Skin epidermis (tissue), 12 donors: ENCODE measurements at regions not wholly inside any gene's neighbourhood (a gene's known extent, or its start where the extent isn't known, plus 50 kb on each side); places are given as distances from the start of the nearest gene placed in this dataset.
"Not testable (repeated sequence)": the region's sequence is repeated elsewhere in the genome, so short reads cannot be mapped to it uniquely, and the experiment has no call there.

Experiments
- H3K27ac ChIP-seq, 21 experiments: fragments of 200-600 bp; sonication (generic) in 11 of 21; one replicate each; pipeline ENCODE4 v1.5.0; 2020; ENCODE audit warnings: mild to moderate bottlenecking in 3 of 21, inconsistent platforms in 2 of 21, moderate library complexity in 2 of 21
- H3K4me3 ChIP-seq, 7 experiments: fragments of 200-600 bp; sonication (generic) in 2 of 7; one replicate each; pipeline ENCODE4 v1.5.0; 2020; ENCODE audit warnings: inconsistent platforms in 2 of 7, mild to moderate bottlenecking in 2 of 7, moderate library complexity in 1 of 7

DNA sequence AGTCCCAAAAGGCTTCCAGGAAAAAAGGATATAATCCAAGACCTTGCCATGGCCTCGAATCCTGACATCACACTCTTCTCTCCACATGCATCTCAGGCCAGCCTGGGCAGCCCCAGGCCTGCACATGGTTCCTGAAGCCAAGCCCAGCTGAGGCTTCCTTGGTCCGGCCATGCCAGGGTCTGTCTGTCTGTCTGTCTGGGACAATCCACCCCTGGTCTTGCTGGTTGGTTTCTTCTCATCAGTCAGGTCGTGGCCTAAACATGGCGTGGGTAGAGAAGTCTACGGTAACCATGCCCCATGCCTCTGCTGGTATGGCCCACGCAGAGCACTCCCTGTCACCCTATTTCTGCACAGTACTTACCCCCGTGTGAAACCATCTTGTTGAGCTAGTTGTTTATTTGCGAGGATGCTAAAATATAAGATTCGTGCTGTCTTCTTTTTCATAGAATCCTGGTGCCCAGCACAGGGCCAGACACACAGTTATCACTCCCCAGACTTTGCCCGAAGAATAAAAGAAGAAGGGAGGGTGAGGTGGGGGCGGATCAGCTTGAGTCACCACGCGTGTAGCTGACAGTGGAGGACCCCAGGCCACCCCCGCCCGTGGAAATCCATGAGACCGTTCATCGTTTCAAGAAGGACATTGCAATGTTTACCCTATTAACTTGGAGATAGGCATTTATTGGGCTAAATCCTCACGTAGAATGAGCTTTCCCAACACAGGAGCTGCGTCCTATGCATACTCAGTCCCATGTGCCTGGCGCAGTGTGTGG, 107.2 kb downstream of the RNASET2 start:
- H3K27ac ChIP-seq: no peak overlapping the region
- H3K4me3 ChIP-seq: no peak overlapping the region

DNA sequence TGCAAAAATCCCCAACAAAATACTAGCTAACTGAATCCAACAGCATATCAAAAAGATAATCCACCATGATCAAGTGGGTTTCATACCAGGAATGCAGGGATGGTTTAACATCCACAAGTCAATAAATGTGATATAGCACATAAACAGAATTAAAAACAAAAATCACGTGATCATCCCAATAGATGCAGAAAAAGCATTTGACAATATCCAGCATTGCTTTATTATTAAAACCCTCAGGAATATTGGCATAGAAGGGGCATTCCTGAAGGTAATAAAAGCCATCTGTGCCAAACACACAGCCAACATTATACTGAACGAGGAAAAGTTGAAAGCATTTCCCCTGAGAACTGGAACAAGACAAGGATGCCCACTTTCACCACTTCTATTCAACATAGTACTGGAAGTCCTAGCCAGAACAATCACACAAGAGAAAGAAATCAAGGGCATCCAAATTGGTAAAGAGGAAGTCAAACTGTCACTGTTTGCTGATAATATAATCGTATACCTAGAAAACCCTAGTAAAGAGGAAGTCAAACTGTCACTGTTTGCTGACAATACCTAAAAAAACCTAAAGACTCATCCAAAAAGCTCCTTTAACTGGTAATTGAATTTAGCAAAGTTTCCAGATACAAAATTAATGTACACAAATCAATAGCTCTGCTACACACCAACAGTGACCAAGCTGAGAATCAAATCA, 109.8 kb downstream of the RNASET2 start:
- not testable (repeated sequence) for H3K27ac ChIP-seq, H3K4me3 ChIP-seq

DNA sequence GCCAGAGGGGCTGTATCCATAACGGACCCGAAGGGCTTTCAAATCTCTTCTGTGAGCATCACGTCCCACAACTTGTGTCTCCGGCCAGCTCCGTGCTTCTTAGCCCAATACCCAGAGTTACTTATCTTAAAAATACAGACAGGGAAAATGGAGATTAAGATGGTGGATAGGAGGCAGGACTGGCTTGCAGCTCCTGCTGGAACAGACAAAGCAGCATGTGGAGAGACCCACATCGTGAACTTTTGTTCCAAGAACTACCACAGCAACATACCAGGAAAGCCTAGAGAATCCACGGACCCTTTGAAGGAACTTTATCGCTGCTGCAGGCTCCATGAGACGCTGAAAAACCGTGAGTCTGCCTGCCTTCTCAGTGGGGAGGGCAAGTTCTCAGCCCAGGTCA, 113.7 kb downstream of the RNASET2 start:
- no peak overlapping the region for H3K27ac ChIP-seq
- no peak overlapping the region for H3K4me3 ChIP-seq

DNA sequence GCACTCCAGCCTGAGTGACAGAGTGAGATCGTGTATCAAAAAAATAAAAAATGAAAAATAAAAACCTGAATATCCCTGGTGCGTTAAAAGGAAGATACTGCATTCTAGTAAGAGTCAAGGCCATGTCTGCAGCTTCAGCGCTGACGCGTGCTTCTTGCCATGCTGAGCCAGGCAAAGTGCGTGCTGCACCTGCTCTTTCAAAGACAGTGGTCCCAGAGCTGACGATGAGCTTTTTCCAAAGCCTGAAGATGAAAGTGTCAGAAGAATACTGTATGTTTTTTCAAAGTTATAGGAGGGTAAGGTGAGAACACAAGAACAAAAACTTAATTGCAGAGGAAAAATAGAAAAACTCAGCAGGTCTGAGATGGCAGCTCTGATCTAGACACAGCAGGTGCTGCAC, 115.1 kb downstream of the RNASET2 start:
- no peak overlapping the region for H3K27ac ChIP-seq
- H3K4me3 ChIP-seq: no peak overlapping the region

DNA sequence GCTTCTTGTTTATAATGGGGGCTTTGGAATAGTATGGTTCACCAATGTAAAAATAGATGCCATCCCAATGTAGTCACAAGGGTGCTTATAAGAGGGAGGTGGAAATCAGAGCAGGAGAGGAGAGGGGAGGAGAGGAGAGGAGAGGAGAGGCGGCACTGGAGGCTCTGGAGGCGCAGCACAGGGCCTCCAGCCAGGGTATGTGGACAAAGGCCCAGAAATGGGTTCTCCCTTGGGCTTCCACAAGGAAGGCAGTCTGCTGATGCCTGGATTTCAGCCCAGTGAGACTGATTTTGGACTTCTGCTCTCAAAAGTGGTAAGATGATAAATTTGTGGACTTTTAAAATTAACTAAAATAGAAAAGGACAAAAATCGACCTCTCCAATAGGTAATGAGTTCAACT, 116.8 kb downstream of the RNASET2 start:
- Histone ChIP-seq H3K27ac (no peak overlapping the region), H3K4me3 (no peak overlapping the region)

DNA sequence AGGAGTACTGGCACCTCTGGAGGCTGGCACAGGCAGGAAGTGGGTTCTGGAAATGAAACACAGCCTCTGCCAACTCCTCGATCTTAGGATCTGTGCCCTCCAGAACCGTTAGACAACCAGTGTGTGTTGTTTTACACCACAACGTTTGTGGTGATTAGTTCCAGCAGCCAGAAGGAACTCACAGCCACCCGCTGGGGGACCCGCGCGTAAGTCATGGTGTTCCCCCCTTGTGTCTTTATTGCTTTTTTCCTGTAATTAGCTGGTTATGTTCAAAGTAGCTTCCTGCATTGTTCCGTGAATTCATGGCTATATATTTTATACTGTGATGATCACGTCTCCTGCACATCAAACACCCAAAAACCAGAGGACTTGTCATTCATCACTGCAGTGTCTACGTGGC, 117.4 kb downstream of the RNASET2 start:
- H3K27ac ChIP-seq: no peak overlapping the region
- no peak overlapping the region for H3K4me3 ChIP-seq

DNA sequence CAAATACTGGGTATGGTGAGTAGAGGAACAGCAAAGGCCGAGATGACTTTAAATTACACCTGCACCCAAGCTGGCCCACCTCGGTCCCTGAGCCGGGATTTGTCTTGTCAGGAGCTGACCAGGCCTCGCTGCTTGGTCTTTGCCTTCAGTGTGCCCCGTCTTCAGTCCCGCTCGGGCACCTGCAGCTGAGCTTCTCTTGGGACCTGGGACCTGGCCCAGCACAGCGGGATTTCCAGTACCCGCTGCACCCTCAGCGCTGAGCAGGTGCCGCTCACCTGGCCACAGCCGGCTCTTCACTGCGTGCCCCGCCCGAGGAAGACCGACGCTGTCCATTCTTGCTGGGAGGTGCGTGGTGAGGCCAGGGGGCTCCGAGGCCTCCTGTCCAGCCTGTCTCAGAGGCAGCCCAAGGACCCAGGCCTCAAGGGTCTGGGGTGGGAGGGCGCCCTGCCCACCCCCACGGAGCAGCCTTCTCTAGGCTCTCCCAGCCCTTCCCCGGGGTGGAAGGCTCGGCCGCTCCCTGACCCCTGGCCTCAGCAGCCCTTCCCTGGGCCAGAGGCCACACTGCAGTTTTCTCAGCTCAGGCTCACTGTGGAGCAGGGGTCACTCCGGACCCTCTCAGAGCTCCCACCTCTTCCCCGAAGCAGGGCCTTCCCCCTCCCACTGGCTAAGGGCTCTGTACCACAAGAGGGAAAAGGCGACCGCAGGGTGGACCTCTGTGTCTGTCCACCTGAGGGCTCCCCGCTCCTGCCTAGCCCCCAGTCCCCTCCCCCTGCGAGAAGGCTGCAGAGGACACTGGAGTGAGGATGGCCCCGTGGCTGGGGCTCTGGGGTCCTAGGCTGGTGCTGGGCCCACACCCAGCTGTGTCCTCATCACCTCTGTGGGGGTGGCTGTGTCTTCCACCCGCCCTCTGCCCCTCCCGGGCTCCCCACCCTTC, 119.3 kb downstream of the RNASET2 start:
- no peak overlapping the region for H3K4me3 ChIP-seq
- H3K27ac ChIP-seq: no peak overlapping the region

DNA sequence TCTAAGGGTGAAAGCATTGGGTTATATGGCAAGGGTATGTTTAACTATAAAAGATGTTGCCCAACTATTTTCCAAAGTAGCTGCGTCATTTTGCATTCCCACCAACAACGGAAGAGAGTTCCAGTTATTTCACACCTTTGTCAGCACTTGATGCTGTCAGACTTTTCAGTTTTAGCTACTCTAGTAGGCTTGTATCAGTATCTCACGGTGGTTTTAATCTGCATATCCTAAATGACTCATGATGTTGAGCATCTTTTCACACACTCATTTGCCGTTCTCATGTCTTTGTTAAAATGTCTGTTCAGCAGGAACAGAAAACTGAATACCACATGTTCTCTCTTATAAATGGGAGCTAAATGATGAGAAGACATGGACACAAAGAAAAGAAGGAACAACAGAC, 122.3 kb downstream of the RNASET2 start:
- no peak overlapping the region for H3K4me3 ChIP-seq
- no peak overlapping the region for H3K27ac ChIP-seq

DNA sequence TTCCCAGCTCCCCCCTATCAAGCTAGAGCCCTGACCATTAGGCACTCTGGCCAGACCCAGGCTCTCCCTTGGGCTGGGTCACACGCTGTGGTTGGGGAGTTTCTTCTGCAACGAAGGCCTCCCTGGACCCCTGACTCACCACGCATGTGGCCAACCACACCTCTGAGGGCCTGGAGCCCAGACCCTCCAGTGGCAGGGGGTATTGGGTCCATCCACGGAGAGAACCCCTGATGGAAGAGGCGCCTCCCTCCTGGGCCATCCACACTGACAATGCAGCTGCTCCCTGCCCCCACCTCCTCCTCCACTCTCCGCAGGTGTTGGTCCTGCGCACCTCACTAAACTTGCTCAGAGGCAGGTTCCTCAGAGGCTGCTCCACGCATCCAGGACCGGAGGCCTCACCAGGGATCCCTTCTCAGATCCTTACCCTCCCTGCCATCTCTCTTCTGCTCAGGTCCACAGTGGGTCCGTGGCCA, 125.4 kb downstream of the RNASET2 start:
- peak overlapping the region in 3 of 21 experiments; percentile 6 to 57 (median 26) for H3K27ac ChIP-seq
- H3K4me3 ChIP-seq: no peak overlapping the region

DNA sequence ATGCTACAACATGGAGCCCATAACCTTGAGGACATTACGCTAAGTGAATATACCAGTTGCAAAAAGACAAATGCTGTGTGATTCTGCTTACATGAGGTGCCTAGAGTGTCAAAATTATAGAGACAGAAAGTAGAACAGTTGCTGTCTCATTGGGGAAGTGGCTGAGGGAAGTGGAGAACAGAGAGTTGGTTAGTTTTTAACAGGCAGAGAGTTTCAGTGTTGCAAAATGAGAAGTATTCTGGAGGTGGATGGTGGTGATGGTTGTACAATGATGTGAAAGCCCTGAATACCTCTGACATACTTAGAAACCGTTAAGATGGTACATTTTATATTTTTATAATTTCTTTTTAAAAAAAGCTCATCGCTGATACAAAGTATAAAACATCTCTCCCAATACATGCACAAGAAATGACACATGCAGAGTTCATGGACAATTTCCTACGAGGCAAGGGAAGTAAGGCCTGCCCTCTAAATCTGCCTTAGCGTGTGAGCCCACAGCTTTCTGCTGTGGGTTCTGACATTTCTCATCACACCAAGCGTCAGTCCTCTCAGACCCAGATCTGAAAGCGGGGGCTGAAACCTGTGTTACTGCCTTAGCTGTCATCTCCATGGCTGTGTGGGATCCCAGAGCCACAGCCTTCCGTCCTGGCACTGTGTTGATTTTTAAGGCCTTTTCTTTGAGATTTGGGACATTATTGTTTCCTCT, 126.0 kb downstream of the RNASET2 start:
- H3K4me3 ChIP-seq: no peak overlapping the region
- H3K27ac ChIP-seq: peak overlapping the region in 3 of 21 experiments; percentile 6 to 57 (median 26)

DNA sequence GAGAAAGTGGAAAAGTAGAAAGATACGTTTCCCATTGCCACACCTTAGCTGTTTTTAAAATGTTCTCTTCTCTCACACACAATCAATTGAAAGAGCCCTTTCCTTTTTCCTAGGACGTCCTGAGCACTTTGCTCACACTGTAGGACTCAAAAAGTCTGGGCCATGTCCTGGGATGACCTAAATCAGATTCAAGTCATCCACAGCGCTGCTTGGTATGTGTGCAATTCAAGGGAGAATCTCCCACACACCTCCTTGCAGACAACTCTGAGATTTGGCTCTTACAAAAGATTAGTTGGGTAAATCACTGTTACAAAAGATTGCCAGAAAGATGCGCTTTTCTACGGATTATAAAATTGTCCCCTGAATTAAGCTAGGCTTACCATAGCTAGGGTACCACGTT, 130.1 kb downstream of the RNASET2 start:
- Histone ChIP-seq H3K27ac (no peak overlapping the region), H3K4me3 (no peak overlapping the region)

DNA sequence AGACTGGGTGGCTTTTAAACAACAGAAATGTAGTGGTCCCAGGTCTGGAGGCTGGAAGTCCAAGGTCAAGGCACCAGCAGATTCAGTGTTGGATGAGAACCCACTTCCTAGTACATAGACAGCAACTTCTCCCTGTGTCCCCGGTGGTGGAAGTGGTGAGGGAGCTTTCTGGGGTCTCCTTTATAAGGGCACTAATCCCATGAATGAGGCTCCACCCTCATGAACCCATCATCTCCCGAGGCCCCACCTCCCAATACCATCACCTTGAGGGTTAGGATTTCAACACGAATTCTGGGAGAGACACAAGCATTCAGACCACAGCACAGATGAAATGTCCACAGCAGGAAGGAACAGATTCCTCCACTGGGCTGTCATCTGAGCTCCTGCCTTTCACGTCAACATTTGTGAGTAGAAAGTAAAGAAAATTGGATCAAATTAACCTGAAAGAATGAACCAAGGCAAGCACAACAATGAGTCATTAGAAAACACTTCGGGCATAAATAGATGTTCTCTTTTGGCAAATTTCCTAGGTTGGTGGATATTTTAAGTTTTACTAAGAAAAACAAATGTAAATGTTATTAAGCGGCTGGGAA, 130.7 kb downstream of the RNASET2 start:
- no peak overlapping the region for H3K4me3 ChIP-seq
- H3K27ac ChIP-seq: no peak overlapping the region

DNA sequence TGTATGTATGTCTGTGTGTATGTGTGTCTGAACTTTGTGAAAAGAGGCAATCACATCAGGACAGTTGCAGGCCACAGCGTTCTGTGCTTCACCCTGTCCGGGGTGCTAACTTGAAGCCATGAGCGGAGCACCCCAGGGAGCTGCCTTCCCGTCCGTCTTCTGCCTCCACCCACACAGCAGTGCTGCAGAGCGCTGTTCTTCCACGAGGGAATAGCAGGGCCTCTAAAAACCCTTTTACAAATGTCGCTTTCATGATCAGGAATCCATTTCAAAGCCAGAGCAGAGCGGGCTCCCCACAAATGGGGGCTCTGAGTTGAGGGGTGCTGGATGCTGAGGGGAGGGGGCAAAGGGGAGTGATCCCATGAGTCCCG, 131.5 kb downstream of the RNASET2 start:
- no peak overlapping the region for H3K4me3 ChIP-seq
- no peak overlapping the region for H3K27ac ChIP-seq

DNA sequence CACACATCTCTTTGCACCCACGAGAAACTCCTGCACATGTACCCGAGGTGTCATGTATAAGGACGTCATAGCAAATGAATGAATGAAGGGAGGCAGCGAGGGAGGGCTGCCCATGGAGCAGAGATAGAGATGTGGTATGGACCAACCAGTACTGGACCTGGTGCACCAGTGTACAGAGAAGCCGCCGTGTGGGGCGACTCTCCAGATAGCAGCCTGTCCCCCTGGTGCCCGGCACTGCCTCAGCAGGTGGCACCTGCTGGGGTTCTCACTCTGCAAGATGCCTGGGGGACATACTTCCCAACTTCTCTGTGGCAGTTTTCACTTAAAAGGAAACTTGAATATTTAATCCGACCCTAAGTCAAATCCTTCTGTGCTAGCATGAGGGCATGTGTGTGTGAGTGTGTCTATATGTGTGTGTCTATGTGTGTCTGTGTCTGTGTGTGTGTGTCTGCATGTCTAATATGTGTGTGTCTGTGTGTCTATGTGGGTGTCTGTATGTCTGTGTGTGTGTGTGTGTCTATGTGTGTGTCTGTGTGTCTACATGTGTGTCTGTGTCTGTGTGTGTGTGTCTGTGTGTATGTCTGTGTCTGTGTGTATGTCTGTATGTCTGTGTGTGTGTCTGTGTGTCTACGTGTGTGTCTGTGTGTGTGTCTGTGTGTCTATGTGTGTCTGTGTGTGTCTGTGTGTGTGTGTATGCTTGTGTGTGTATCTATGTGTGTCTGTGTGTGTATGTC, 132.0 kb downstream of the RNASET2 start:
- Histone ChIP-seq H3K27ac (no peak overlapping the region), H3K4me3 (no peak overlapping the region)

DNA sequence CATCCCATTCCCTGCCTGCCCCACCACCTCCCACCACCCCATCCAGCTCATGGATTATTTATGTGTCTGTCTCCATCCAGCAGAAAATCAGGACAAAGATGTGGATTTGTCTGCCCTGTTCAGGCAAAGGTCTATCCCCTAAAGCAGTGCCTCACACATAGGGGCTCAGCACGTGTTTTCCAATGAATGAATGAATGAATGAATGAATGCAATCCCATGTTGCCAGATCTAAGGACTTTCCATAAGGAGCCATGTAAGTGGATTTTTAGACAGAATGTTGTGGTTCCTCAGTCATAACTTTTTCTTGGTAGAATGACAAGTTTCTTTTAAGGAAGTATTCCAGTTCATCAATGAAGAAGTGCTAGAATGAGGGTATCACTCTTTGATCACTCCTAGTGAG, 133.7 kb downstream of the RNASET2 start:
- H3K4me3 ChIP-seq: no peak overlapping the region
- no peak overlapping the region for H3K27ac ChIP-seq

DNA sequence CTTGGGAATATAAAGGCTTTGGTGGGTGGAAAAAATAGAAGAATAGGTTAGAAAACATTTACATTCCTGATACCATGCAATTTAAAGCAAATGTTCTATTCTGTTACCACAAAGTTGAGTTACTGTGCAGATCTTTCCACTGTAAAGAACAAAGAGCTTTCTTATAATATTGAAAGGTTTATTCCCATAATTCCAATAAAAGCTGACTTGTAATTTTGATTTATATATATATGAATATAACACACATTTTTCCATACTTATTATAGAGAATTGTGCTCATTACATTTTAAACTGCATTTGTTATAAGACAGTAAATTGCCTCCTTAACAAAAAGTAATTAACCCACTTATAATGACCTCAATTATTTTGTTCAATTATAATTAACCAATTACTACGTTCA, 135.9 kb downstream of the RNASET2 start:
- Histone ChIP-seq H3K27ac (no peak overlapping the region), H3K4me3 (no peak overlapping the region)

DNA sequence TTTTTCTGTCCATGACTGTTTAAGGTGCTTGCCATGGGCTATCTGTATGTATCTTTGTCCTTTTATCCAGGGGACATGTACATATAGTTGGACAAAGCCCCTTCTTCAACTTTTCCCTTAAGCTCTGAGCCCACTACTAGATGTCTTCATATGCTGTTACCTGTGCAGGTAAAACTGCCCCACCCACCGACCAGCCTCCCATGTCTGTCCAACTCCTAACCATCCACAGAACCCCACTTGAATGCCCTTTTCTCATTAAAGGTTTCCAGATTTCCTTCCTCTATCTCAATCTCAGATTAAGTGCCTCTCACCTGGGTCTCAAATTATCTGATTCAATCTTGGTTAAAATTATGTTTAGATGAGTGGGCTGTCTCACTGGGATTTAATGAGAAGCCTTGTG, 136.3 kb downstream of the RNASET2 start:
- Histone ChIP-seq H3K27ac (no peak overlapping the region), H3K4me3 (no peak overlapping the region)

DNA sequence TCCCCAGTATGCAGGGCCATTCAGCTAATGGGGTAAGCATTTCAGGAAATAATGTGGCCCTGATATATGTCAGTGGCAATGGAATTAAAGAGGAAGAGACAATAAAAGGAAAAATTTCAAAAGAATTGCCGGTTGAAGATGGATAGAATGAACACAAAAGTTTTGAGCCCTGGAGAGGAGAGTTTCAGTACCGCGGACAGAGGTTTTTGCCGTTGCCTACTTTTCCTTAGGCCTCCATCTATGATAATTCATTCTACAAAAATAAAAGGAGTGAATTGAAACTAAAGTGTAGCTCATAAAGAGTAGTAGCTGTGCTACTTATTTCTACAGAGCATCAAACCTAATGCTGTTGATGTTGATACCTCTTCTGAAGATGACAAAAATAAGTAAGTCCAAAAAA, 140.7 kb downstream of the RNASET2 start:
- no peak overlapping the region for H3K27ac ChIP-seq

DNA sequence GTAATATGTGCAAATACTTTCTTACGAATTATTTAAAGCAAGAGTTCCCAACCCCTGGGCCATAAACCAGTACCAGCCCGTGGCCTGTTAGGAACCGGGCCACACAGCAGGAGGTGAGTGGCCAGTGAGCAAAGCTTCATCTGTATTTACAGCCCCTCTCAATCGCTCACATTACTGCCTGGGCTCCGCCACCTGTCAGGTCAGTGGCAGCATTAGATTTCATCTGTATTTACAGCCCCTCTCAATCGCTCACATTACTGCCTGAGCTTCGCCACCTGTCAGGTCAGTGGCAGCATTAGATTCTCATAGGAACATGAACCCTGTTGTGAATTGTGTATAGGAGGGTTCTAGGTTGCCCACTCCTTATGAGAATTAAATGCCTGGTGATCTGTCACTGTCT, 142.0 kb downstream of the RNASET2 start:
- no peak overlapping the region for H3K4me3 ChIP-seq
- no peak overlapping the region for H3K27ac ChIP-seq

More for the DNA sequence above, 140.7 kb downstream of the RNASET2 start:
- no peak overlapping the region for H3K4me3 ChIP-seq
